GM20000 (cell line): ENCODE measurements at regions not wholly inside any gene's neighbourhood (a gene's known extent, or its start where the extent isn't known, plus 50 kb on each side); places are given as distances from the start of the nearest gene placed in this dataset.
"Not testable (repeated sequence)": the region's sequence is repeated elsewhere in the genome, so short reads cannot be mapped to it uniquely, and the experiment has no call there.

Source experiments
- DNase-seq: peaks from one replicate; pipeline ENCODE4 v3.0.0; 2012; ENCODE audit warnings: low spot score

- not testable (repeated sequence) for DNase-seq
Observed at GRCh38 chr2:90298126-90298755, 1606.8 kb downstream of the RPIA start.

- DNase-seq: not testable (repeated sequence)
Observed at GRCh38 chr2:90298983-90299382, 1607.5 kb downstream of the RPIA start.

- not testable (repeated sequence) for DNase-seq
Observed at GRCh38 chr2:90322982-90323381, 1631.5 kb downstream of the RPIA start.

- not testable (repeated sequence) for DNase-seq
Observed at GRCh38 chr2:90323612-90324558, 1632.4 kb downstream of the RPIA start.

GRCh38 chr2:90324672-90325071, 1633.2 kb downstream of the RPIA start:
- not testable (repeated sequence) for DNase-seq

- not testable (repeated sequence) for DNase-seq
Observed at GRCh38 chr2:90325796-90326353, 1634.4 kb downstream of the RPIA start.

GRCh38 chr2:90355546-90355945, 1664.1 kb downstream of the RPIA start:
- not testable (repeated sequence) for DNase-seq

GRCh38 chr2:90359344-90359743, 1667.9 kb downstream of the RPIA start:
- DNase-seq: not testable (repeated sequence)

- DNase-seq: not testable (repeated sequence)
Observed at GRCh38 chr2:90359887-90360730, 1668.6 kb downstream of the RPIA start.

- not testable (repeated sequence) for DNase-seq
Observed at GRCh38 chr2:90360731-90361035, 1669.2 kb downstream of the RPIA start.
